Renal cortex interstitium (tissue), 11 donors: ENCODE measurements at regions not wholly inside any gene's neighbourhood (a gene's known extent, or its start where the extent isn't known, plus 50 kb on each side); places are given as distances from the start of the nearest gene placed in this dataset.
"Not testable (repeated sequence)": the region's sequence is repeated elsewhere in the genome, so short reads cannot be mapped to it uniquely, and the experiment has no call there.

ENCODE experiments used
- DNase-seq, 11 donors: peaks; one replicate each; pipeline ENCODE4 v3.0.0-alpha.2; 2013; ENCODE audit warnings: low read depth in 9 of 11, low spot score in 4 of 11; ENCODE audit errors: extremely low read depth in 1 of 11

DNA sequence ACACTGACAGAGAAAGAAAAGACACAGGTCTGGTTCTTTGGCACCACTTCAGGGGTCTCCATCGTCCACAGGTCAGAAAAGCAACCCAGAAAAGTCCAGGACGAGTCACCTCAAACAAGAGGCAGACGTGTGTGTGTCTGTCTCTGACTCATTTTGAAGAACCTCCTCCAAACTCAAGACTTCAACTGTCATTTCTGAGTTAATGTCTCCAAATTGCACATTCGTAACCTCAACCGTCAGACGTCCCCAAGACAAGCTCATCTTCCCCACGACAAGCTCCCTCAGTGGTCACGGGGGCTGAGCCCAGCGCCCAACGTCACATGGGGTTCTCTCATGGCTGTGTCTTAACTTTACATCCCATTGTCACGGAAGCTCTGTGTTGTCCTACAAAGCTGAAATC, 70.2 kb upstream of the TNK2 start:
- not testable (repeated sequence) for DNase-seq

DNA sequence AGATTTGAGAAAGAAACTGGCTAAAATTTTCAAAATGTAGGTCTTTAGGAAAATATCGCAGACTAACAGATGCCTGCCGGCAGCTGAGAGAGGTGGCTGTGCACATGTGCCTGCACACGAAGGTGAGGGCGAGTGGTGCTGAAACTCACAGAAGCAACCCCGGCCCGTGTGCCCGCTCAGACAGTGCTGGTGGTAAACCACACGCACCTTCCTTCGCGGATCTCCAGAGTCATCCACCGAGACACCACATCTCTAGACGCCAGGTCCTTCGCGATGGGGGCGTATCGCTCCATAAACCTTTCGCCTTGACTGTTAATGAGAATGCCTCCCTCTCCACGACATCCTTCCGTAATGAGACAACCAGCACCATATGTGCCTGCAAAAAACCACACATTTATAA, 68.5 kb upstream of the TNK2 start:
- DNase-seq: not testable (repeated sequence)

DNA sequence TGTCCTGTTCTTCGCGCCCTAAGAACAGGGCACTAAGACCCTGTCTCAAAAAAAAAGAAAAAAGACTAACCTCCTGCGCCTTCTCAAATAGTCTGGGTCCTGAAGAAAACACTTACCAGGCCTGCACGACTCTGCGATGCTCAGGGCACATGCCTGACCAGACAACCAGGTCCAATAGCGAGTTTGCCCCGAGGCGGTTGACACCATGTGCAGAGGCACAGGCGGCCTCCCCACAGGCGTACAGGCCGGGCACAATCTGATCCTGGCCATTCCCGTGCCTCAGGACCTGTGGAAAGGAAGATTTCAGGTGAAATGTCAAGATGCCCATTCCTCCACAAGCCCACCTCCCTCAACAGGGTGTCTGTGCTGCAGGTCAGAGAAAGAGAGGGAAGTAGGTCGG, 65.9 kb upstream of the TNK2 start:
- not testable (repeated sequence) for DNase-seq

DNA sequence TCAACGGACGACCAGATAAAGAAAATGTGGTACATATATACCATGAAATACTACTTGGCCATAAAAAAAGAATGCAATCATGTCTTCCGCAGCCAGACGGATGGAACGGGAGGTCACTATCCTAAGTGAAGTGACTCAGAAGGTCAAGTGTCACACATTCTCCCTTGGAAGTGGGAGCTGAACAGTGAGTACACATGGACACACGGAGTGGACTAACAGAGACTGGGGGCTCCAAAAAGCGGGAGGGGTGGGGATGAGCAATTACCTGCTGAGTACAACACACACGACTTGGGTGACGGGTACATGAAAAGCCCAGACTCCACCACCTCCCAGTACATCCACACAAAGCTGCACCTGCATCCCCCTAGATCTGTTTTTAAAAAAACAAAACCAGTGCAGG, 62.5 kb upstream of the TNK2 start:
- not testable (repeated sequence) for DNase-seq

DNA sequence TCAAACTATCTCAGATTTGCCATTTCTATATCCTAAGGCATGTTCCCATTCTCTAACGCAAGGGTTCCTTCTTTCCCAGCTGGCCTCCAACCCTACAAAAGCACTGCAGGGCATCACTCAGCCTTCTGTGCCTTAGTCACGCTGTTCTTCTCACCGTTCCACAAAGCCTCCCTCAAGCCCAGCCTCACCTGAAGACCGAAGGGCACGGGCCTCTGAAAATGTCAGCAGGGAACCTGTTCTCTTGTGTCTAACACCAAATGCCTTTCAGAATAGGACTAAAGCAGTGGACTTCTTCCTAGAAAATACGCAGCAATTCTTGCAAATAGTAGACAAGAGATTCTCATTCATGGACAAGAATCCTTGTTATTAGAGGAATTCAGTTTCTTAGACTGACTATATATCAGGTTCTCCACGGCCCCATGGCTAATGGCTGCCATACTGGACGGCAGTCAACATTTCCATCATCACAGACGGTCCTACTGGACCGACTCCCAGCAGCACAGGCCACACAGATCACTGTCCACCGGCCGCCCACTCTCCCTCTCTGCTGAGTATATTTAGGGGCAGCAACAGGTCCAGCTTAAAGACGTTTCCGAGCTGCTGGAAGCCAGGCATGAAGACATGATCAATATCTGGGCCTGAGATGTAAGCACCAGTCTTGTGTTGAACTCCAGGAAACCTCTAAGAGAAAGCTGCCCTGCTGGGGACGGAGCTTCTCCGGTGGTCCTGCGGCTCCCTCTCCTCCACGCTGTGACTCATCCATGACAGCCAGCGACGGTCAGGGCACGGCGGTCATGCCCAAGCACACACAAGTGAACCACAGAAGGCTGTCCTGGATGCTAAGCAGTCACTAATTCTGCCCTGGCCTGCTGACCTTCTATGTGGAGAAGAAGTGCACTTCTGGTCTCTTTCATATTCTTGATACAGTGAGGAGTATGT, 61.8 kb upstream of the TNK2 start:
- DNase-seq: not testable (repeated sequence)

DNA sequence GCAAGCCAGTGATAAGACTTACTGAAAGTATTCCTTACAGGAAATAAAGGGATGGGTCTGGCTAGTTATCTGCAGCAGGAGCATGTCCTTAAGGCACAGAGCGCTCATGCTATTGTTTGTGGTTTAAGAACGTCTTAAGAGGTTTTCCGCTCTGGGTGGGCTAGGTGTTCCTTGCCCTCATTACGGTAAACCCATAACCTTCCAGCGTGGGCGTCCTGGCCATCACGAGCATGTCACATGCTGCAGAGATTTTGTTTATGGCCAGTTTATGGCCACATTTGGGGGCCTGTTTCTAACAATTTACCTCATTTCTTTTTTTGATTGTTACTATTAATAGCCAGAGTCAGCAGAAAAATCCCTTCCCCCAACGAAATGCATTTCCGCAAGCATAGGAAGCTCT, 61.0 kb upstream of the TNK2 start:
- not testable (repeated sequence) for DNase-seq

DNA sequence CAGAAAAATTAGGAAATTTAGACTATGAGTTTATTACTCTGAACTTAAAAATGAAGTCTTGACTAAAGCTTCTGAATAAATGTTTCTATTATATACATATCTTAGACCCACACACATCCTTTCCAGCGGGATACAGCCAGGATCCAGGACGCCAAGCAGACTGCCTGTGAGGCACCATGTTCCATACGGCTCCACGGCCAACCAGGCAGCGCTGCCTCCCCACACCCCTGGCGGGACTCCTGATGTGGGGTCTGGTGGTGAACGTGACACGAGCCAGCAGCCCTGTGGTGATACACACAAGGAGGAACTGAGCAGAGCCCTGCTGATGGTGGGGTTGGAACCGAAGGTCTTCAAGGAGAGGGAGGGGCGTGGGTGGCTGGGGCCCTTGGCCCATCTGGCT, 59.8 kb upstream of the TNK2 start:
- not testable (repeated sequence) for DNase-seq

DNA sequence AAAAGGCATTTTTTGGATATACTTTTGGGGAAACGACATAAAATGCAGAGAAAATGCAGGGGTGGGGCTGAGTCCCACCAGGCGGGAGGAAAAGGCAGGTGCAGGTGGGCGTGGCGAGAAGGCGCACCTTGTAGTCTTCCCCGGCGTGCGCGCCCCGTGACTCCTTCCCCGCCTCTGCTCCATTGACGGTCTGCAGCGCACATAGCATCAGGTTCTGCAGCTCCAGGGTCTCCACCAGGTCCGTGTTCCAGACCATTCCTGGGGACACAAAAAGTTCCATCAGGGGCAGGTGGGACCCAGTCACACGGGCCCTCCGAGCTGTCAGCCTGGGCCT, 59.0 kb upstream of the TNK2 start:
- not testable (repeated sequence) for DNase-seq

DNA sequence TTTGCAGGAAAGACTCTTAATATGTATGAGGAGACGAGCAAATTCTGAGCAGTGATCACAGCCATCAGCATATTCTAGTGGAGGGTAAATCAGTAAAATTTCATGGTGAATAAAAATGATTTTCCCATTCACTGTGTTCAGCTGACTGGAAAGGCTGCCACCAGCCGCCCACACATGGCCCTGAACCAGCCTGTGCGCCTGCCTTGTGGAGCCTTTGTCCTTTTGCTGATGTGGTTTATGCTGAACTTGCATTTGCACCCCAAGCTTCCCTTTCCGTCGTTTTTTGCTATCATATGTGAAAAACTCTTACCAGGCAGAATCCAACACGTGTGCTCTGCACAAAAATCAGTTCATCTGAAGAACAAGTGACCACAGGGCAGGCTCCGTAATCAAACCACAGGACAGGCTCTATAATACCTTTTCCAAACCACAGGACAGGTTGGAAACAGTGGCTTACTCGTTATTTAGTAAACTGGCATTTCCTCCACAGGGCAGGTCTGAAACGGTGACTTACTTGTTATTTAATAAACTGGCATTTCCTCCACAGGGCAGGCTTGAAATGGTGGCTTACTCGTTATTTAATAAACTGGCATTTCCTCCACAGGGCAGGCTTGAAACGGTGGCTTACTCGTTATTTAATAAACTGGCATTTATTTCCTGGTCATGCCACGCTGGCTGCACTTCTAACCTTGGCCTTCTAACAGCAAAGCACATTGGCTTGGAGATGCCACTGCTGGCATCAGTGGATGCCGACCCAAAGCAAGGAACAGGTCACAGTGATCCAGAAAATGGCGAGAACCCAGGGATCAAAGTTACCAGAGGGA, 58.4 kb upstream of the TNK2 start:
- DNase-seq: not testable (repeated sequence)

DNA sequence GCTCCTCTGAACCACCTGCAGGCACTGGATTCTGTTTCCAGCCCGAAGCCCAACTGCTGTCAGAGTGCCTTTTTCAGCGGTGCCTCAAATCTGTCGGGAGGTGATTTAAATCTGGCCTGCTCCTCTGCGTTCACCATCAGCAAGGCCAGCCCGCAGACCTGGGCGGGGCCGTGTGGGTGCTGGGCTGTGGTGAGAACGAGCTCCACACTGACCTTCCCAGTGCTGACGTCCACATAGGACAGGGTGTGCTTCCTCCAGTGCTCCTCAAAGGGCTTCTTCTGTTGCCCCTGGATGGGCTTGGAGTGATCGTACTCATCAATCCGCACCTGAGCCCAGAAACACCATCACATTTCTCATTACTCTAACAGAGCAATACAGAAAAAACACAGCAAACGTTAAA, 56.9 kb upstream of the TNK2 start:
- DNase-seq: not testable (repeated sequence)

DNA sequence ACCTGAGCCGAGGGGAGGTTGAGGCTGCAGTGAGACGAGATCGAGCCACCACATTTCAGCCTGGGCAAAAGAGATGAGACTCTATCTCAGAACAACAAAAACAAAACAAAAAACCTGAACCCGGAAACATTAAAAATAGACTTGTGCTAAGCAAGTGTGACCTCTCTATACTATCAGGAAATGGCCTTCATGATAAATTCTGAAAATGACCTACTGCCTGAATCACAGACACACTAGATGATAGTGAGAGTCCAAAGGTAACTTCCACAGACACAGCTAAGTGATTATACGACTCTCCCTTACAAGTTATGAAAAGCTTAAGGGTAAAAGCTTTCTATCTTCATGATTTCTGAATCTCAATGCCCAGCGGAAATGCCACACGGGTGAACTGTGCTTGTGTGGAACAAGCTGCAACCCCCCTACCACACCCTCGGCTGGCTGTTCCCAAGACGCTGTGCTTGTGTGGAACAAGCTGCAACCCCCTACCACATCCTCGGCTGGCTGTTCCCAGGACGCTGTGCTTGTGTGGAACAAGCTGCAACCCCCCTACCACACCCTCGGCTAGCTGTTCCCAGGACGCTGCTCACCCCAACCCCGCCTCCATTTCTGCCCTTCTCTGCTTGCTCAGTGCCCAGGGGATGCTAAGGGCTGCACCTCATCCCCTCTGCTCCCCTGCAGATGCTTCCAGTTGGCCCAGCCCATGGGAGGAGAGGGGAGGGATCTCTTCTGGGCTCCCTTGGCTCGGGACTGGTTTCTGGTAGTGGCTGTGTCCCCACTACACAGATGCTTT, 56.2 kb upstream of the TNK2 start:
- not testable (repeated sequence) for DNase-seq

DNA sequence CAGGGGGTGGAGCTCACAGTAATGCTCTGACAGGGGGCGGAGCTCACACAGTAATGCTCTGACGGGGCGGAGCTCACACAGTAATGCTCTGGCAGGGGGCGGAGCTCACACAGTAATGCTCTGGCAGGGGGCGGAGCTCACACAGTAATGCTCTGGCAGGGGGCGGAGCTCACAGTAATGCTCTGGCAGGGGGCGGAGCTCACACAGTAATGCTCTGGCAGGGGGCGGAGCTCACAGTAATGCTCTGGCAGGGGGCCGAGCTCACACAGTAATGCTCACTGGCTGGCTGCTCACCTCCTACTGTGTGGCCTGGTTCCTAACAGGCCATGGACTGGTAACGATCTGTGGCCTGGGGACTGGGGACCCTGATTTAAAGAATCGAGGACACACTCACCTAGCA, 53.9 kb upstream of the TNK2 start:
- not testable (repeated sequence) for DNase-seq

DNA sequence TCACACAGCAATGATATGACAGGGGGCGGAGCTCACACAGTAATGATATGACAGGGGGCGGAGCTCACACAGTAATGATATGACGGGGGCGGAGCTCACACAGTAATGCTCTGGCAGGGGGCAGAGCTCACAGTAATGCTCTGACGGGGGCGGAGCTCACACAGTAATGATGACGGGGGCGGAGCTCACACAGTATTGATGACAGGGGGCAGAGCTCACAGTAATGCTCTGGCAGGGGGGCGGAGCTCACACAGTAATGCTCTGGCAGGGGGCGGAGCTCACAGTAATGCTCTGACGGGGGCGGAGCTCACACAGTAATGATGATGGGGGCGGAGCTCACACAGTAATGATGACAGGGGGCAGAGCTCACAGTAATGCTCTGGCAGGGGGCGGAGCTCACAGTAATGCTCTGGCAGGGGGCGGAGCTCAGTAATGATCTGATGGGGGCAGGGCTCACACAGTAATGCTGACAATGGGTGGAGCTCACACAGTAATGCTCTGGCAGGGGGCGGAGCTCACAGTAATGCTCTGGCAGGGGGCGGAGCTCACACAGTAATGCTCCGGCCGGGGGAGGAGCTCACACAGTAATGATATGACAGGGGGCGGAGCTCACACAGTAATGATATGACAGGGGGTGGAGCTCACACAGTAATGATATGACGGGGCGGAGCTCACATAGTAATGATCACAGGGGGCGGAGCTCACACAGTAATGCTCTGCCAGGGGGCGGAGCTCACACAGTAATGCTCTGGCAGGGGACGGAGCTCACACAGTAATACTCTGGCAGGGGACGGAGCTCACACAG, 52.8 kb upstream of the TNK2 start:
- not testable (repeated sequence) for DNase-seq

DNA sequence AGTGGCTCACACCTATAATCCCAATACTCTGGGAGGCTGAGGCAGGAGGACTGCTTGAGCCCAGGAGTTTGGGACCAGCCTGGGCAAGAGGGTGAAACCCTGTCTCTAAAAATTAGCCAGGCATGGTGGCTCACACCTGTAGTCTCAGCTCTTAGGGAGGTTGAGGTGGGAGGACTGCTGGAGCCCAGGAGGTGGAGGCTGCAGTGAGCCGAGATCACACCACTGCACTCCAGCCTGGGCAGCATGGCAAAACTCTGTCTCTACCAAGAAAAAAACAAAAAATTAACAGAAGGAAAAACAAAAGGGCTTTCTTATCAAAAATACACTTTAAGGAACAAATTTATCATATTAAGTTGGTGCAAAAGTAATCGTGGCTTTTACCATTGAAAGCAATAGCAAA, 51.8 kb upstream of the TNK2 start:
- not testable (repeated sequence) for DNase-seq

DNA sequence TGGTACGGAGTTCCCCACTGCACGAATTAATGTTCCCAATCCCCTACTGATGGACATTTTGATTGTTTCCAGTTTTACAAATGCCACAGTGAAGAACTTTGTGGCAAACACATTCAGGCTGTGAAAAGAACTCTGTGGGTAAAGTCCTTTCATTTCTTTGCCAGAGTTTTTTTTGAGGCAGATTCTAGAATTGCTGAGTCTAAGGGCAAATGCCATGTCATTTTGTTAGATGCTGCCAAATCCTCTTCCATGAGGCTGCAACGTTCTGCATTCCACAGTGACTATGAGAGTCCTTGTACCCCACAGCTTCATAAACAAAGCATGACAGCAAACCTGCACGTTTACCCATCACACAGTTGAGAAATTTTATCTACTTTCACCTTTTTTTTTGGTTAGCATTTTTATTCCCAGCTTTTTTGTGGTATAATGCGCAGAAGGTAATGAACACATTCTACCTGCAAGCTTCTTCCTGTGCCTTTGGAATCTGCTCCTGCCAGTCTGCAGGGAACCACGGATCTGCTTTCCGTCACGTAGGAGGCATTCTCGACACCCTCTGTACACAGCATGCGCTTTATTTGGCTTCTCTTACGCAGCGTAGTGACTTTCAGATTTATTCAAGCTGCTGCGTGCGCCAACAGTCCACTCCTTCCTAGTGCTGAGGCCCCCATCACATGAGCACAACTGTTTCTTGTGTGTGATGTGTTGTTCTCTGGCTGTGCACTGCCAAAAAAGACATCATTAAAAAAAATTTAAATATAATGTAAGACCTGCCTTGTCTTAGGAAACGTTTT, 51.2 kb upstream of the TNK2 start:
- not testable (repeated sequence) for DNase-seq

DNA sequence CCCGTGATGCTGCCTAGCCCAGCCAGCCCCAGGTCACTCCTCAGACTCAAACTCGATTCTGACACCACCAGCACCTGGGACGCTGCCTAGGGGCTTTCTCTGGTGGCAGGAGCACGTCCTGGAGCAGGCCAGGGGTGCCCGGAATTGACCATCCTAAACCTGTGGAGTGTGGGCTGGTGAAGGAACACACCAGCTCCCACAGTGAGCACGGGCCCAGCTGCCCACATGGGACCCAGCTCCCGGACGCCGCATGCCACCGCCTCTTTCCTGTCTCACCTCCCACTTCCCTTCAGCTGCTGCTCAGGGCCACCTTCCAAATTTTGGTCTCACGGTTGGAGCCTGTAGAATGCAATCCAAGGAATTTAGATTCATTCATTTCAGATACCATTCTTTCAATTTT, 50.4 kb upstream of the TNK2 start:
- DNase-seq: not testable (repeated sequence)
